Peyer's patch (tissue), 4 donors: ENCODE measurements at regions not wholly inside any gene's neighbourhood (a gene's known extent, or its start where the extent isn't known, plus 50 kb on each side); places are given as distances from the start of the nearest gene placed in this dataset.

ENCODE experiments used
- CTCF ChIP-seq, 6 experiments: fragments of 450-650 bp in 4 of 6; fragments of 200-600 bp in 2 of 6; sonication (generic) in 1 of 6; IDR thresholded peaks; one replicate each; pipeline ENCODE4 v1.5.1; 2017 to 2019; ENCODE audit warnings: antibody characterized with exemption in 6 of 6, mild to moderate bottlenecking in 3 of 6, moderate library complexity in 1 of 6
- POLR2A ChIP-seq, 2 donors: fragments of 450-650 bp; IDR thresholded peaks; one replicate each; pipeline ENCODE4 v1.5.1; 2017; ENCODE audit warnings: antibody characterized with exemption in 2 of 2, mild to moderate bottlenecking in 2 of 2, moderate library complexity in 2 of 2

DNA sequence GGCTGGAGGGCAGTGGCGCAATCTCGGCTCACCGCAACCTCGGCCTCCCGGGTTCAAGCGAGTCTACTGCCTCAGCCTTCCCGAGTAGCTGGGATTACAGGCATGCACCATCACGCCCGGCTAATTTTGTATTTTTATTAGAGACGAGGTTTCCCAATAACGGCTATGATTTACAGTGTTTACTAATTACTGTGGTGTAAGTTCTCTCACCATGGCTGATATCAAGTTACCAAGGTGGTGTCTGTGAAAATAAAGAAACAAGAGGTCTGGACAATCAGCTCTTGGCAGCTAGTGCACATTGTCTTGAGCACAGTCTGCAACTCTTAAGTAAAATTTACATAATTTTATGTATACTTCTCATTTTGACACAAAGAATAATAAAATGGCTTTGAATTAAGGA lies 385.5 kb upstream of the COX7C start:
- TF ChIP-seq CTCF (IDR thresholded peaks at IDR 0.05), result no peak
- TF ChIP-seq POLR2A (IDR thresholded peaks at IDR 0.05), result no peak
